H1 (cell line): ENCODE measurements at regions not wholly inside any gene's neighbourhood (a gene's known extent, or its start where the extent isn't known, plus 50 kb on each side); places are given as distances from the start of the nearest gene placed in this dataset.
A peak's percentile ranks its signal among the peaks of the same experiment; 100 is the strongest.

ENCODE experiments used
- CEBPB ChIP-seq: IDR thresholded peaks from 2 replicates; pipeline ENCODE4 v1.6.1; 2012; ENCODE audit warnings: low read depth, low read length
- CTBP2 ChIP-seq: IDR thresholded peaks from 2 replicates; pipeline ENCODE4 v1.7.0; 2011; ENCODE audit warnings: borderline replicate concordance, mild to moderate bottlenecking, moderate library complexity, mixed read lengths, low read length; ENCODE audit not compliant: insufficient read depth, insufficient read length
- KDM5A ChIP-seq: fragments of 200-600 bp; IDR thresholded peaks from 2 replicates; pipeline ENCODE4 v1.7.1; 2012; ENCODE audit warnings: mild to moderate bottlenecking, low read length, inconsistent platforms, mixed read lengths
- POLR2A ChIP-seq, 2 experiments: IDR thresholded peaks; 1 replicate in 1 of 2; 2 replicates in 1 of 2; pipeline ENCODE4 v1.6.1; 2011; ENCODE audit warnings: low read depth in 2 of 2, low read length in 2 of 2, mild to moderate bottlenecking in 2 of 2; ENCODE audit errors: control extremely low read depth in 1 of 2
- SIX5 ChIP-seq: IDR thresholded peaks from 2 replicates; pipeline ENCODE4 v1.6.1; 2011; ENCODE audit warnings: mild to moderate bottlenecking, low read depth, low read length
- SP1 ChIP-seq: IDR thresholded peaks from 2 replicates; pipeline ENCODE4 v1.6.1; 2011; ENCODE audit warnings: low read depth, low read length
- SP2 ChIP-seq: IDR thresholded peaks from 2 replicates; pipeline ENCODE4 v1.6.1; 2012; ENCODE audit warnings: mild to moderate bottlenecking, low read length, inconsistent platforms
- USF2 ChIP-seq: IDR thresholded peaks from 2 replicates; pipeline ENCODE4 v1.6.1; 2011; ENCODE audit warnings: low read length, improper control_type of control experiment
- YY1 ChIP-seq: IDR thresholded peaks from 2 replicates; pipeline ENCODE4 v1.6.1; 2011; ENCODE audit warnings: low read depth, mild to moderate bottlenecking, low read length
- ZNF274 ChIP-seq: IDR thresholded peaks from 2 replicates; pipeline ENCODE4 v1.7.0; 2012; ENCODE audit warnings: low read length, borderline replicate concordance; ENCODE audit errors: extremely low read depth
- TF ChIP-seq, protein P1 (sequence below): fragments of 300-600 bp; sonication (generic); IDR thresholded peaks from 2 replicates; pipeline ENCODE4 v1.7.1; 2012; ENCODE audit warnings: low read length, moderate library complexity, mild to moderate bottlenecking, inconsistent platforms; ENCODE audit not compliant: insufficient replicate concordance

DNA sequence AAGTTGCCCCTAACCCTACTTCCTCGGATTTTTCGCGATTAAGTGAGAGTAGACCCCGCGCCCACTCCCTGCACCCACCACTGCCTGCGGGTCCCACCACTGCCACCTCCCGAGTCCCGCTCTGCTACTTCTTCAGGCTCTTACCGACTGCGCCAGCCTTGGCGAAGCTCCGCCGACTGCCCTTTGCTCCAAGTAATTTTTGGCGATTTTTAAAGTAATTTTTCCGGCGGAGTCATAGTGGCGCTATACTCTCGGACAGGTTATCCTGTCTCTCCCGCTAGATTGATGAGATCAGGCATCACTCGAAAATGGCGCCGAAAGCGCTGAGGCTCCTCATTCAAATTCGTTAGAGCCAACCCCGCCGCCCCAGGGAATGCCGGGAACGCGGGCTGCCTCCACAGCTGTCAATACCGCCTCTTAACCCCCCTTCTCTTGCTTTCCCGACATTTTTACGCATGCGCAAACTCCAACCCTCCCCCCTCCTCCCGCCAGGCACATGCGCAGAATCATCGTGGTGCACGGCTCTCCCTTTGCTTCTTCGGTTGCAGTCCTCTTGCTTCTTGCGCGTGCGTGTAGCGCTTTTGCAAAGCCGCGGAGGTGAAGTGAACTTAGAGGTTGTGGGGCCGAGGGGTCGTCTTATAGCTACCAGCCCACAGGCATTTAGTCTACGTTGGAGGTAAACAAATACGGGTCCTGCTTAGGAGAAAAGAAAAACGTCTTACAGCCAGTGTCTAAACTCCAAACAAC is 66.6 kb downstream of the KCNRG start (continued):
- TF ChIP-seq, protein P1, sequence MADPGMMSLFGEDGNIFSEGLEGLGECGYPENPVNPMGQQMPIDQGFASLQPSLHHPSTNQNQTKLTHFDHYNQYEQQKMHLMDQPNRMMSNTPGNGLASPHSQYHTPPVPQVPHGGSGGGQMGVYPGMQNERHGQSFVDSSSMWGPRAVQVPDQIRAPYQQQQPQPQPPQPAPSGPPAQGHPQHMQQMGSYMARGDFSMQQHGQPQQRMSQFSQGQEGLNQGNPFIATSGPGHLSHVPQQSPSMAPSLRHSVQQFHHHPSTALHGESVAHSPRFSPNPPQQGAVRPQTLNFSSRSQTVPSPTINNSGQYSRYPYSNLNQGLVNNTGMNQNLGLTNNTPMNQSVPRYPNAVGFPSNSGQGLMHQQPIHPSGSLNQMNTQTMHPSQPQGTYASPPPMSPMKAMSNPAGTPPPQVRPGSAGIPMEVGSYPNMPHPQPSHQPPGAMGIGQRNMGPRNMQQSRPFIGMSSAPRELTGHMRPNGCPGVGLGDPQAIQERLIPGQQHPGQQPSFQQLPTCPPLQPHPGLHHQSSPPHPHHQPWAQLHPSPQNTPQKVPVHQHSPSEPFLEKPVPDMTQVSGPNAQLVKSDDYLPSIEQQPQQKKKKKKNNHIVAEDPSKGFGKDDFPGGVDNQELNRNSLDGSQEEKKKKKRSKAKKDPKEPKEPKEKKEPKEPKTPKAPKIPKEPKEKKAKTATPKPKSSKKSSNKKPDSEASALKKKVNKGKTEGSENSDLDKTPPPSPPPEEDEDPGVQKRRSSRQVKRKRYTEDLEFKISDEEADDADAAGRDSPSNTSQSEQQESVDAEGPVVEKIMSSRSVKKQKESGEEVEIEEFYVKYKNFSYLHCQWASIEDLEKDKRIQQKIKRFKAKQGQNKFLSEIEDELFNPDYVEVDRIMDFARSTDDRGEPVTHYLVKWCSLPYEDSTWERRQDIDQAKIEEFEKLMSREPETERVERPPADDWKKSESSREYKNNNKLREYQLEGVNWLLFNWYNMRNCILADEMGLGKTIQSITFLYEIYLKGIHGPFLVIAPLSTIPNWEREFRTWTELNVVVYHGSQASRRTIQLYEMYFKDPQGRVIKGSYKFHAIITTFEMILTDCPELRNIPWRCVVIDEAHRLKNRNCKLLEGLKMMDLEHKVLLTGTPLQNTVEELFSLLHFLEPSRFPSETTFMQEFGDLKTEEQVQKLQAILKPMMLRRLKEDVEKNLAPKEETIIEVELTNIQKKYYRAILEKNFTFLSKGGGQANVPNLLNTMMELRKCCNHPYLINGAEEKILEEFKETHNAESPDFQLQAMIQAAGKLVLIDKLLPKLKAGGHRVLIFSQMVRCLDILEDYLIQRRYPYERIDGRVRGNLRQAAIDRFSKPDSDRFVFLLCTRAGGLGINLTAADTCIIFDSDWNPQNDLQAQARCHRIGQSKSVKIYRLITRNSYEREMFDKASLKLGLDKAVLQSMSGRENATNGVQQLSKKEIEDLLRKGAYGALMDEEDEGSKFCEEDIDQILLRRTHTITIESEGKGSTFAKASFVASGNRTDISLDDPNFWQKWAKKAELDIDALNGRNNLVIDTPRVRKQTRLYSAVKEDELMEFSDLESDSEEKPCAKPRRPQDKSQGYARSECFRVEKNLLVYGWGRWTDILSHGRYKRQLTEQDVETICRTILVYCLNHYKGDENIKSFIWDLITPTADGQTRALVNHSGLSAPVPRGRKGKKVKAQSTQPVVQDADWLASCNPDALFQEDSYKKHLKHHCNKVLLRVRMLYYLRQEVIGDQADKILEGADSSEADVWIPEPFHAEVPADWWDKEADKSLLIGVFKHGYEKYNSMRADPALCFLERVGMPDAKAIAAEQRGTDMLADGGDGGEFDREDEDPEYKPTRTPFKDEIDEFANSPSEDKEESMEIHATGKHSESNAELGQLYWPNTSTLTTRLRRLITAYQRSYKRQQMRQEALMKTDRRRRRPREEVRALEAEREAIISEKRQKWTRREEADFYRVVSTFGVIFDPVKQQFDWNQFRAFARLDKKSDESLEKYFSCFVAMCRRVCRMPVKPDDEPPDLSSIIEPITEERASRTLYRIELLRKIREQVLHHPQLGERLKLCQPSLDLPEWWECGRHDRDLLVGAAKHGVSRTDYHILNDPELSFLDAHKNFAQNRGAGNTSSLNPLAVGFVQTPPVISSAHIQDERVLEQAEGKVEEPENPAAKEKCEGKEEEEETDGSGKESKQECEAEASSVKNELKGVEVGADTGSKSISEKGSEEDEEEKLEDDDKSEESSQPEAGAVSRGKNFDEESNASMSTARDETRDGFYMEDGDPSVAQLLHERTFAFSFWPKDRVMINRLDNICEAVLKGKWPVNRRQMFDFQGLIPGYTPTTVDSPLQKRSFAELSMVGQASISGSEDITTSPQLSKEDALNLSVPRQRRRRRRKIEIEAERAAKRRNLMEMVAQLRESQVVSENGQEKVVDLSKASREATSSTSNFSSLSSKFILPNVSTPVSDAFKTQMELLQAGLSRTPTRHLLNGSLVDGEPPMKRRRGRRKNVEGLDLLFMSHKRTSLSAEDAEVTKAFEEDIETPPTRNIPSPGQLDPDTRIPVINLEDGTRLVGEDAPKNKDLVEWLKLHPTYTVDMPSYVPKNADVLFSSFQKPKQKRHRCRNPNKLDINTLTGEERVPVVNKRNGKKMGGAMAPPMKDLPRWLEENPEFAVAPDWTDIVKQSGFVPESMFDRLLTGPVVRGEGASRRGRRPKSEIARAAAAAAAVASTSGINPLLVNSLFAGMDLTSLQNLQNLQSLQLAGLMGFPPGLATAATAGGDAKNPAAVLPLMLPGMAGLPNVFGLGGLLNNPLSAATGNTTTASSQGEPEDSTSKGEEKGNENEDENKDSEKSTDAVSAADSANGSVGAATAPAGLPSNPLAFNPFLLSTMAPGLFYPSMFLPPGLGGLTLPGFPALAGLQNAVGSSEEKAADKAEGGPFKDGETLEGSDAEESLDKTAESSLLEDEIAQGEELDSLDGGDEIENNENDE: no peak
- TF ChIP-seq CEBPB: no peak
- no peak for TF ChIP-seq ZNF274
- peak in 1 of 2 experiments; percentile 15; a peak in 1 of 3 replicates for TF ChIP-seq POLR2A (IDR thresholded peaks at IDR 0.05; ENCODE audit: control extremely low read depth in 1 of 2, low read depth in 2 of 2, low read length in 2 of 2)
- TF ChIP-seq USF2: no peak
- TF ChIP-seq CTBP2: no peak
- no peak for TF ChIP-seq SP1
- TF ChIP-seq SP2: no peak
- TF ChIP-seq SIX5: no peak
- TF ChIP-seq KDM5A: no peak
- TF ChIP-seq YY1: peak; percentile 92
